Body of pancreas (tissue), 4 donors: ENCODE measurements at regions not wholly inside any gene's neighbourhood (a gene's known extent, or its start where the extent isn't known, plus 50 kb on each side); places are given as distances from the start of the nearest gene placed in this dataset.

Experiments used
- CTCF ChIP-seq, 7 experiments: fragments of 450-650 bp in 4 of 7; fragments of 200-600 bp in 3 of 7; sonication (generic) in 3 of 7; IDR thresholded peaks; one replicate each; pipeline ENCODE4 v1.5.1; 2016 to 2019; ENCODE audit warnings: antibody characterized with exemption in 7 of 7
- POLR2A ChIP-seq, 3 donors: fragments of 450-650 bp; IDR thresholded peaks; one replicate each; pipeline ENCODE4 v1.6.1; 2016; ENCODE audit warnings: antibody characterized with exemption in 3 of 3, mild to moderate bottlenecking in 2 of 3

GRCh38 chr2:19232312-19232711 is 126.1 kb downstream of the OSR1 start:
- TF ChIP-seq CTCF (IDR thresholded peaks at IDR 0.05) (no peak), POLR2A (IDR thresholded peaks at IDR 0.05) (no peak)
